ENCODE measurements at regions not wholly inside any gene's neighbourhood (a gene's known extent, or its start where the extent isn't known, plus 50 kb on each side); places are given as distances from the start of the nearest gene placed in this dataset.

- no peaks in the 10 kb centered on the region for H3K4me1 ChIP-seq (ENCODE audit: insufficient read depth, low read length)
- no TSS peak for BruUV-seq (replicated peaks)
- TF ChIP-seq EZH2phosphoT487 (IDR thresholded peaks at IDR 0.05; ENCODE audit: borderline replicate concordance, low read length) (no peak), EZH2 (IDR thresholded peaks at IDR 0.05; ENCODE audit: low read length, unreplicated experiment) (no peak), CTCF (conservative IDR thresholded peaks at IDR 0.05; ENCODE audit: low read depth, low read length) (no peak)
- H3K9ac ChIP-seq (ENCODE audit: low read length): no peak overlapping the region
- no peak for DNase-seq
- H3K36me3 ChIP-seq (ENCODE audit: low read depth, low read length): no peaks in the 10 kb centered on the region
- intact Hi-C loops (cut with micrococcal nuclease): no loop called here
- H4K20me1 ChIP-seq (ENCODE audit: low read length): no peaks in the 10 kb centered on the region
- H2AFZ ChIP-seq (ENCODE audit: low read length): no peak overlapping the region
- no peaks in the 10 kb centered on the region for H3K9me3 ChIP-seq (ENCODE audit: low read length)
- no peaks in the 10 kb centered on the region for H3F3A ChIP-seq (ENCODE audit: low read length, unreplicated experiment)
- ChIA-PET CTCF (no interaction called here), POLR2A (ENCODE audit: unreplicated experiment) (no interaction called here)
- H3K4me2 ChIP-seq (ENCODE audit: low read length): no peak overlapping the region
- no peak overlapping the region for H3K4me3 ChIP-seq (ENCODE audit: low read length)
- no peak overlapping the region for H3K27ac ChIP-seq (ENCODE audit: low read length)
- no peaks in the 10 kb centered on the region for H3K79me2 ChIP-seq (ENCODE audit: low read length)
- no peak for ATAC-seq
- H3K9me2 ChIP-seq (replicated peaks; ENCODE audit: low read length): no peaks in the 10 kb centered on the region
- no peaks in the 10 kb centered on the region for H3K27me3 ChIP-seq (ENCODE audit: low read length)
These were observed 689.5 kb downstream of the DNAJB9 start for GRCh38 chr7:109259151-109259550.

GRCh38 chr7:109261781-109262180 lies 692.1 kb downstream of the DNAJB9 start:
- Histone ChIP-seq H3F3A (ENCODE audit: low read length, unreplicated experiment) (no peaks in the 10 kb centered on the region), H3K9me2 (replicated peaks; ENCODE audit: low read length) (no peaks in the 10 kb centered on the region), H3K4me2 (ENCODE audit: low read length) (no peak overlapping the region), H3K4me1 (ENCODE audit: insufficient read depth, low read length) (no peaks in the 10 kb centered on the region), H3K36me3 (ENCODE audit: low read depth, low read length) (no peaks in the 10 kb centered on the region), H3K9ac (ENCODE audit: low read length) (no peak overlapping the region), H2AFZ (ENCODE audit: low read length) (no peak overlapping the region), H3K27ac (ENCODE audit: low read length) (no peak overlapping the region), H3K79me2 (ENCODE audit: low read length) (no peaks in the 10 kb centered on the region), H3K9me3 (ENCODE audit: low read length) (0 out of 2 replicates have a peak, but pooled peaks cover 4% of the 10 kb centered on the region), H4K20me1 (ENCODE audit: low read length) (no peaks in the 10 kb centered on the region), H3K4me3 (ENCODE audit: low read length) (no peak overlapping the region), H3K27me3 (ENCODE audit: low read length) (no peaks in the 10 kb centered on the region)
- TF ChIP-seq EZH2 (IDR thresholded peaks at IDR 0.05; ENCODE audit: low read length, unreplicated experiment) (no peak), CTCF (conservative IDR thresholded peaks at IDR 0.05; ENCODE audit: low read depth, low read length) (no peak), EZH2phosphoT487 (IDR thresholded peaks at IDR 0.05; ENCODE audit: borderline replicate concordance, low read length) (no peak)
- POLR2A ChIA-PET (ENCODE audit: unreplicated experiment): no interaction called here
- BruUV-seq (replicated peaks): no TSS peak
- DNase-seq (no peak), ATAC-seq (no peak)
- CTCF ChIA-PET: no interaction called here
- intact Hi-C loops (cut with micrococcal nuclease): no loop called here

GRCh38 chr7:109266610-109267009 lies 696.9 kb downstream of the DNAJB9 start:
- H3K27me3 ChIP-seq (ENCODE audit: low read length): no peaks in the 10 kb centered on the region
- no peaks in the 10 kb centered on the region for H3K36me3 ChIP-seq (ENCODE audit: low read depth, low read length)
- DNase-seq (no peak), ATAC-seq (no peak)
- H4K20me1 ChIP-seq (ENCODE audit: low read length): no peaks in the 10 kb centered on the region
- no peaks in the 10 kb centered on the region for H3K79me2 ChIP-seq (ENCODE audit: low read length)
- H3K4me2 ChIP-seq (ENCODE audit: low read length): no peak overlapping the region
- BruUV-seq (replicated peaks): no TSS peak
- CTCF ChIA-PET: no interaction called here
- H3K9ac ChIP-seq (ENCODE audit: low read length): no peak overlapping the region
- POLR2A ChIA-PET (ENCODE audit: unreplicated experiment): no interaction called here
- no peaks in the 10 kb centered on the region for H3K4me1 ChIP-seq (ENCODE audit: insufficient read depth, low read length)
- no peak overlapping the region for H3K27ac ChIP-seq (ENCODE audit: low read length)
- TF ChIP-seq EZH2phosphoT487 (IDR thresholded peaks at IDR 0.05; ENCODE audit: borderline replicate concordance, low read length): no peak
- H3K9me2 ChIP-seq (replicated peaks; ENCODE audit: low read length): no peaks in the 10 kb centered on the region
- H3K9me3 ChIP-seq (ENCODE audit: low read length): 0 out of 2 replicates have a peak, but pooled peaks cover 4% of the 10 kb centered on the region
- no peak overlapping the region for H2AFZ ChIP-seq (ENCODE audit: low read length)
- H3K4me3 ChIP-seq (ENCODE audit: low read length): no peak overlapping the region
- H3F3A ChIP-seq (ENCODE audit: low read length, unreplicated experiment): no peaks in the 10 kb centered on the region
- intact Hi-C loops (cut with micrococcal nuclease): no loop called here

Data from PC-3 (cell line).